PC-3 (cell line): ENCODE measurements at regions not wholly inside any gene's neighbourhood (a gene's known extent, or its start where the extent isn't known, plus 50 kb on each side); places are given as distances from the start of the nearest gene placed in this dataset.

Experiments used
- CTCF ChIP-seq: fragments of 300-600 bp; sonication (generic); conservative IDR thresholded peaks from 2 replicates; pipeline ENCODE4 v1.5.1; 2017; ENCODE audit warnings: antibody characterized with exemption, low read depth, mild to moderate bottlenecking, low read length
- EZH2 ChIP-seq: fragments of 300-600 bp; sonication (generic); IDR thresholded peaks from one replicate; pipeline ENCODE4 v1.6.1; 2017; ENCODE audit warnings: antibody characterized with exemption, mild to moderate bottlenecking, low read length; ENCODE audit not compliant: unreplicated experiment

- no peak for TF ChIP-seq CTCF
- TF ChIP-seq EZH2, result no peak
Measured at GRCh38 chr12:19704966-19705365, 265.7 kb downstream of the AEBP2 start.
